Lower leg skin (tissue), 4 donors: ENCODE measurements at regions not wholly inside any gene's neighbourhood (a gene's known extent, or its start where the extent isn't known, plus 50 kb on each side); places are given as distances from the start of the nearest gene placed in this dataset.

Source experiments
- DNase-seq, 2 donors: peaks; one replicate each; pipeline ENCODE4 v3.0.0-alpha.2; 2019; ENCODE audit warnings: low spot score in 2 of 2
- H3K4me3 ChIP-seq: fragments of 200-600 bp; sonication (generic); 2 replicates; pipeline ENCODE4 v1.5.1; 2017; ENCODE audit warnings: mild to moderate bottlenecking, low read depth; ENCODE audit not compliant: poor library complexity, severe bottlenecking
- CTCF ChIP-seq, 3 donors: fragments of 450-650 bp; IDR thresholded peaks; one replicate each; pipeline ENCODE4 v1.5.1; 2016; ENCODE audit warnings: antibody characterized with exemption in 3 of 3, mild to moderate bottlenecking in 3 of 3, moderate library complexity in 2 of 3
- POLR2A ChIP-seq, 2 donors: fragments of 450-650 bp; IDR thresholded peaks; one replicate each; pipeline ENCODE4 v1.6.1; 2016 to 2017; ENCODE audit warnings: antibody characterized with exemption in 2 of 2, mild to moderate bottlenecking in 1 of 2, moderate library complexity in 1 of 2
- WGBS, 2 donors: methylation state at CpG; one replicate each; pipeline ENCODE4 v1.1.5; 2018; 5-methylcytosine and 5-hydroxymethylcytosine counted together
- intact Hi-C: fragments of 100-400 bp; cut with DNase I; formaldehyde crosslinking; loops from one replicate; pipeline ENCODE4 v1.15.0; 2023; ENCODE audit warnings: low total_unique reads

DNA sequence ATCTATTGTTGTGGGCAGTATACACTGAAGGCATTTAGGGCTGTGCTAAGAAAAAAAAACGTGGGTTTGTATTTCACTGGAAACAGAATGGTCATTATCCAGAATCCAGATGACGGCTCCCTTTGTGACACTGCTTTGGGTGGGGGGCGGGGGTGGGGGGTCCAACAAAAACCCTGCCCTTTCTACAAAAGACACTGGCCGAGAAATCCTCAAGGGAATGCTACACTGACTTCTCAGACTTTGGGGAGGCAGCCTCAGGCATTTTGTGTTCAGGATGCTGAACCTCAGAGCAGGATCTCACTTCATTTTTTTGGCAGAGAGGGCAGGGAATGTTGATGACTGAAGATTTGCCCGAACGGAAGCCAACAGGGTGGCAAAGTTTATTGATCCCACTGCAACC is 417.1 kb downstream of the HRH4 start:
- TF ChIP-seq POLR2A (IDR thresholded peaks at IDR 0.05), result no peak
- TF ChIP-seq CTCF (IDR thresholded peaks at IDR 0.05), result no peak
- intact Hi-C loops, result no loop called here
- no peak for DNase-seq
- H3K4me3 ChIP-seq, result no peak overlapping the region
- WGBS, 2 donors, result 44 to 57% methylated on average over 6 of the region's 6 CpGs

- intact Hi-C loops, result no loop called here
- WGBS, 2 donors, result 16 to 18% methylated on average over 4 of the region's 4 CpGs
- TF ChIP-seq POLR2A (IDR thresholded peaks at IDR 0.05), result no peak
- TF ChIP-seq CTCF (IDR thresholded peaks at IDR 0.05), result no peak
- H3K4me3 ChIP-seq, result no peak overlapping the region
- no peak for DNase-seq
Observed at GRCh38 chr18:24878289-24878688, 417.9 kb downstream of the HRH4 start.

DNA sequence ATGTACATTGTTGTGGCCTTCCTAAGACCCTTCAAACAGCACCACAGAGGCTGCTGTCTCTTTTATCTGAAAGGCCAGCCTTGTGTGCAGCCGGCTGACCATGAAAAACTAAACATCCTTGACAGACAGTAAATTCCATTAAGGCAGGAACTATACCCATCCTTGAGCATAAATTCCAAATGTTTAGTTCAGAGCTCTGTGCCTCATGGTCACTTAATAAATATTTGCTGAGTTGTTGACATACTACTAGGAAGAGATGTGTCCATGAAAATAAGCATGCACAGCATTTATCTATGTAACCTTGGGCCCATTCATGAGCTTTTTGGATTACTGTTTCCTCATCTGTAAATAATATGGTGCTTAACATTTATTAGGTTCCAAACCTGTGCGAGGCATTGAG is 424.8 kb downstream of the HRH4 start:
- WGBS, 2 donors, result 86 to 93% methylated on average over 2 of the region's 2 CpGs
- no peak overlapping the region for H3K4me3 ChIP-seq
- TF ChIP-seq CTCF (IDR thresholded peaks at IDR 0.05) (no peak), POLR2A (IDR thresholded peaks at IDR 0.05) (no peak)
- DNase-seq, result no peak
- intact Hi-C loops, result no loop called here

DNA sequence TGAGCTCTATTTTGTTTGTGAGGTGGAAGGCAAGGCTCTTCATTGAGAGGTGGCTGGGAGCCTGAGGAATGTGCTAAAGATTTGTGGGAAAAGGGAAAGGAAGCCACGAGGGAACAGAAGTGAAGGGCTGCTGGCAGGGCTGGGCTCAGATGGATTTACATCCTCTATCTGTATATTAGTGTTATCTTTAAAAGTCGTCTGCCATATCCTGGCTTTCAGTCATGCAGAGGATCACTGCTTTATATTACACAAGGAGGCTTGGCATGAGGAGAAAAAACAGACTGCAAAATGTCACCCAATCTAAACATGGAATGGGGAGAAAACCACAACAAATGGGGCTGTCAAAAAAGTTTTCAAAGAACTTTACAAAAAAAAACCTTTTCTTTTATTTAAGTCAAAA is 434.4 kb downstream of the HRH4 start:
- DNase-seq, result no peak
- intact Hi-C loops, result no loop called here
- TF ChIP-seq CTCF (IDR thresholded peaks at IDR 0.05) (no peak), POLR2A (IDR thresholded peaks at IDR 0.05) (no peak)
- H3K4me3 ChIP-seq, result no peak overlapping the region
- WGBS, 2 donors, result 54 to 55% methylated on average over 2 of the region's 2 CpGs

DNA sequence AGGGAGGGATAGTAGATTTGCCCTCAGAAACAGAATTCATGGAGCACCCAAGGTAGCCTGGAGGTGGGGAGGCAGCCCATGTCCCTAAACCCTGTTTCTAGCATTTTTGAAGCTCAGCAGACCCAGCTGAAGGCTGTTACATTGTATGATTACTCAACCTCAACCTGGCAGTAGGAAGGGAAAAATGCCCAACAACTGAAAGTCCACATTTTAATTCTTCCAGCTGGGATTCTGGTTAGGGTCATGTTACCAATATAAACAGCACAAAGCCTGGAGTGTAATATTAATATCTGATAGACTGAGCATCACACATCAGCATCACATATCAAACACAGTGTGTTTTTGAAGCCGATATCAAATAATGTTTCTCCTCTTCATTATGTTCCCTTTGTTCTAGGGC is 437.0 kb downstream of the HRH4 start:
- TF ChIP-seq POLR2A (IDR thresholded peaks at IDR 0.05), result no peak
- DNase-seq, result no peak
- H3K4me3 ChIP-seq, result no peak overlapping the region
- intact Hi-C loops, result no loop called here
- 88 to 96% methylated on average over 1 of the region's 1 CpG for WGBS, 2 donors

- H3K4me3 ChIP-seq, result no peak overlapping the region
- no peak for DNase-seq
- no peak for TF ChIP-seq POLR2A (IDR thresholded peaks at IDR 0.05)
- TF ChIP-seq CTCF (IDR thresholded peaks at IDR 0.05), result no peak
- intact Hi-C loops, result no loop called here
Observed at GRCh38 chr18:24910221-24910620, 441.7 kb downstream of the ZNF521 start.
